ENCODE measurements at regions not wholly inside any gene's neighbourhood (a gene's known extent, or its start where the extent isn't known, plus 50 kb on each side); places are given as distances from the start of the nearest gene placed in this dataset.

GRCh38 chr14:58749066-58749669 lies 111.4 kb downstream of the DACT1 start:
- H3K9me3 ChIP-seq (replicated peaks; ENCODE audit: control insufficient read depth, insufficient read depth, low read length) = no peaks in the 10 kb centered on the region; the same call in 2 of the 3 replicates
- no TSS peak for BruUV-seq (replicated peaks)
- no peaks in the 10 kb centered on the region for H3K4me1 ChIP-seq (ENCODE audit: control insufficient read depth, insufficient read depth, low read length)
- 2% methylated on average over 5 of the region's 5 CpGs for WGBS (ENCODE audit: insufficient coverage, insufficient replicate concordance, low lambda C conversion rate, missing lambda C conversion rate)
- ATAC-seq = peak; percentile 95
- DNase-seq (ENCODE audit: low read depth, low spot score) = peak; percentile 86
- no peaks in the 10 kb centered on the region for H3K27me3 ChIP-seq (replicated peaks in 1 of 2; ENCODE audit: control insufficient read depth in 2 of 2, insufficient read depth in 2 of 2, low read length in 1 of 2)
- CTCF ChIA-PET = interaction anchor here (1.0 to 5.0 kb wide), 3 partner anchors 18 to 48 kb away, joined by 3 to 26 read pairs (median 6); no protein-coding TSS in a partner anchor
- FAIRE-seq = peak; percentile 89
- no peaks in the 10 kb centered on the region for H3K79me2 ChIP-seq (ENCODE audit: control insufficient read depth, insufficient read depth, low read length)
- SMC1A ChIA-PET (ENCODE audit: uncharacterized antibody, unreplicated experiment) = interaction anchor here (1.0 to 12.2 kb wide), 10 partner anchors 10 to 106 kb away, joined by 3 to 112 read pairs (median 5); no protein-coding TSS in a partner anchor
- in situ Hi-C loops (cut with MboI) (no loop called here), intact Hi-C loops (cut with micrococcal nuclease; ENCODE audit: unreplicated experiment) (loop anchor here (1.0 to 5.0 kb wide), 3 partner anchors 48 to 208 kb away; no protein-coding TSS in a partner anchor)
- no peaks in the 10 kb centered on the region for H3K36me3 ChIP-seq (ENCODE audit: control insufficient read depth in 2 of 2, insufficient read depth in 2 of 2, low read length in 1 of 2)
- H3K4me2 ChIP-seq (ENCODE audit: control insufficient read depth, insufficient read depth) = peak overlapping the region; percentile 41; the same call in 1 of the 2 replicates
- no peak overlapping the region for H2AFZ ChIP-seq (ENCODE audit: control insufficient read depth, low read depth, low read length)
- RAD21 ChIA-PET (ENCODE audit: unreplicated experiment) = interaction anchor here (0.6 to 1.5 kb wide), 3 partner anchors 46 to 306 kb away, joined by 3 to 8 read pairs (median 3); no protein-coding TSS in a partner anchor
- no peak overlapping the region for H3K9ac ChIP-seq (ENCODE audit: control insufficient read depth, insufficient read depth, low read length)
- no peaks in the 10 kb centered on the region for H4K20me1 ChIP-seq (ENCODE audit: control insufficient read depth, insufficient read depth)
- POLR2A ChIA-PET = interaction anchor here (1.7 kb wide), 1 partner anchor 48 kb away, joined by 6 read pairs; no protein-coding TSS in a partner anchor
- H3K4me3 ChIP-seq = no peak overlapping the region
- H3K27ac ChIP-seq (ENCODE audit: control insufficient read depth, insufficient read depth) = no peak overlapping the region
- peak; percentile 86 for TF ChIP-seq IKZF1 (conservative IDR thresholded peaks at IDR 0.05)
- TF ChIP-seq RB1 (IDR thresholded peaks at IDR 0.05; ENCODE audit: borderline replicate concordance) = 0 out of 2 replicates have a peak, but pooled peaks have one; percentile 27
- TF ChIP-seq IKZF2 (IDR thresholded peaks at IDR 0.05) = peak; percentile 94 to 95
- TF ChIP-seq, protein P1, sequence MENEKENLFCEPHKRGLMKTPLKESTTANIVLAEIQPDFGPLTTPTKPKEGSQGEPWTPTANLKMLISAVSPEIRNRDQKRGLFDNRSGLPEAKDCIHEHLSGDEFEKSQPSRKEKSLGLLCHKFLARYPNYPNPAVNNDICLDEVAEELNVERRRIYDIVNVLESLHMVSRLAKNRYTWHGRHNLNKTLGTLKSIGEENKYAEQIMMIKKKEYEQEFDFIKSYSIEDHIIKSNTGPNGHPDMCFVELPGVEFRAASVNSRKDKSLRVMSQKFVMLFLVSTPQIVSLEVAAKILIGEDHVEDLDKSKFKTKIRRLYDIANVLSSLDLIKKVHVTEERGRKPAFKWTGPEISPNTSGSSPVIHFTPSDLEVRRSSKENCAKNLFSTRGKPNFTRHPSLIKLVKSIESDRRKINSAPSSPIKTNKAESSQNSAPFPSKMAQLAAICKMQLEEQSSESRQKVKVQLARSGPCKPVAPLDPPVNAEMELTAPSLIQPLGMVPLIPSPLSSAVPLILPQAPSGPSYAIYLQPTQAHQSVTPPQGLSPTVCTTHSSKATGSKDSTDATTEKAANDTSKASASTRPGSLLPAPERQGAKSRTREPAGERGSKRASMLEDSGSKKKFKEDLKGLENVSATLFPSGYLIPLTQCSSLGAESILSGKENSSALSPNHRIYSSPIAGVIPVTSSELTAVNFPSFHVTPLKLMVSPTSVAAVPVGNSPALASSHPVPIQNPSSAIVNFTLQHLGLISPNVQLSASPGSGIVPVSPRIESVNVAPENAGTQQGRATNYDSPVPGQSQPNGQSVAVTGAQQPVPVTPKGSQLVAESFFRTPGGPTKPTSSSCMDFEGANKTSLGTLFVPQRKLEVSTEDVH (IDR thresholded peaks at IDR 0.05; ENCODE audit: low read depth, partially characterized antibody) = peak; percentile 32
- TF ChIP-seq, protein P2, sequence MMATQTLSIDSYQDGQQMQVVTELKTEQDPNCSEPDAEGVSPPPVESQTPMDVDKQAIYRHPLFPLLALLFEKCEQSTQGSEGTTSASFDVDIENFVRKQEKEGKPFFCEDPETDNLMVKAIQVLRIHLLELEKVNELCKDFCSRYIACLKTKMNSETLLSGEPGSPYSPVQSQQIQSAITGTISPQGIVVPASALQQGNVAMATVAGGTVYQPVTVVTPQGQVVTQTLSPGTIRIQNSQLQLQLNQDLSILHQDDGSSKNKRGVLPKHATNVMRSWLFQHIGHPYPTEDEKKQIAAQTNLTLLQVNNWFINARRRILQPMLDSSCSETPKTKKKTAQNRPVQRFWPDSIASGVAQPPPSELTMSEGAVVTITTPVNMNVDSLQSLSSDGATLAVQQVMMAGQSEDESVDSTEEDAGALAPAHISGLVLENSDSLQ (IDR thresholded peaks at IDR 0.05) = peak; percentile 68
- peak; percentile 99 for TF ChIP-seq SMAD1 (IDR thresholded peaks at IDR 0.05; ENCODE audit: low read depth, partially characterized antibody)
- peak; percentile 79; the same call in 1 of the 2 replicates for TF ChIP-seq BACH1 (IDR thresholded peaks at IDR 0.05; ENCODE audit: borderline replicate concordance)
- no peak for TF ChIP-seq CBX3 (IDR thresholded peaks at IDR 0.05; ENCODE audit: borderline replicate concordance, low read depth)
- TF ChIP-seq CHD2 (IDR thresholded peaks at IDR 0.05; ENCODE audit: borderline replicate concordance, low read depth, low read length) = peak; percentile 61; the same call in 1 of the 2 replicates
- TF ChIP-seq RAD51 (IDR thresholded peaks at IDR 0.05) = no peak
- TF ChIP-seq FOXM1 (IDR thresholded peaks at IDR 0.05; ENCODE audit: low read depth, low read length) = peak; percentile 58; the same call in 1 of the 2 replicates
- TF ChIP-seq, protein P3, sequence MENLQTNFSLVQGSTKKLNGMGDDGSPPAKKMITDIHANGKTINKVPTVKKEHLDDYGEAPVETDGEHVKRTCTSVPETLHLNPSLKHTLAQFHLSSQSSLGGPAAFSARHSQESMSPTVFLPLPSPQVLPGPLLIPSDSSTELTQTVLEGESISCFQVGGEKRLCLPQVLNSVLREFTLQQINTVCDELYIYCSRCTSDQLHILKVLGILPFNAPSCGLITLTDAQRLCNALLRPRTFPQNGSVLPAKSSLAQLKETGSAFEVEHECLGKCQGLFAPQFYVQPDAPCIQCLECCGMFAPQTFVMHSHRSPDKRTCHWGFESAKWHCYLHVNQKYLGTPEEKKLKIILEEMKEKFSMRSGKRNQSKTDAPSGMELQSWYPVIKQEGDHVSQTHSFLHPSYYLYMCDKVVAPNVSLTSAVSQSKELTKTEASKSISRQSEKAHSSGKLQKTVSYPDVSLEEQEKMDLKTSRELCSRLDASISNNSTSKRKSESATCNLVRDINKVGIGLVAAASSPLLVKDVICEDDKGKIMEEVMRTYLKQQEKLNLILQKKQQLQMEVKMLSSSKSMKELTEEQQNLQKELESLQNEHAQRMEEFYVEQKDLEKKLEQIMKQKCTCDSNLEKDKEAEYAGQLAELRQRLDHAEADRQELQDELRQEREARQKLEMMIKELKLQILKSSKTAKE (IDR thresholded peaks at IDR 0.05; ENCODE audit: low read depth, poor library complexity, severe bottlenecking) = peak; percentile 94

Data from GM12878 (cell line).